WTC11 (cell line): ENCODE measurements at regions not wholly inside any gene's neighbourhood (a gene's known extent, or its start where the extent isn't known, plus 50 kb on each side); places are given as distances from the start of the nearest gene placed in this dataset.
A peak's percentile ranks its signal among the peaks of the same experiment; 100 is the strongest.

ENCODE experiments used
- ATAC-seq: fragments of 200-7000 bp; cut with Tn5 transposase; 2 replicates; pipeline ENCODE4 v1.10.0; 2021; ENCODE audit warnings: mild to moderate bottlenecking, moderate library complexity
- CTCF ChIA-PET: fragments of 300-600 bp; sonication (Branson Sonifier 250); formaldehyde crosslinking; loops from one replicate; lab custom pipeline; 2021; ENCODE audit warnings: antibody characterized with exemption; lab: Charles Lee
- POLR2A ChIA-PET: fragments of 350-600 bp; sonication (Branson Sonifier 250); formaldehyde crosslinking; loops from one replicate; lab custom pipeline; 2021; ENCODE audit warnings: antibody characterized with exemption; lab: Charles Lee
- DNase-seq: peaks from one replicate; pipeline ENCODE4 v3.0.0; 2021; ENCODE audit warnings: low spot score
- H3K27ac Mint-ChIP-seq: 2 replicates; pipeline ENCODE4 v1.8.0; 2021; ENCODE audit warnings: mixed read lengths
- H3K27me3 Mint-ChIP-seq: 2 replicates; pipeline ENCODE4 v1.8.0; 2021; ENCODE audit warnings: low read depth, mild to moderate bottlenecking, moderate library complexity, mixed read lengths
- H3K36me3 Mint-ChIP-seq: 2 replicates; pipeline ENCODE4 v1.8.0; 2021; ENCODE audit warnings: mixed read lengths
- H3K4me1 Mint-ChIP-seq: 2 replicates; pipeline ENCODE4 v1.8.0; 2022; ENCODE audit warnings: mixed read lengths
- H3K4me3 Mint-ChIP-seq: 2 replicates; pipeline ENCODE4 v1.8.0; 2021; ENCODE audit warnings: mild to moderate bottlenecking, moderate library complexity, mixed read lengths
- H3K9me3 Mint-ChIP-seq: 2 replicates; pipeline ENCODE4 v1.8.0; 2021; ENCODE audit warnings: mixed read lengths
- ATF1 ChIP-seq: sonication (generic); formaldehyde crosslinking; IDR thresholded peaks from 2 replicates; pipeline ENCODE4 v1.8.1; 2023; ENCODE audit warnings: mild to moderate bottlenecking, moderate library complexity, missing genetic modification reagents
- ELF4 ChIP-seq: sonication (generic); formaldehyde crosslinking; IDR thresholded peaks from 2 replicates; pipeline ENCODE4 v1.8.1; 2022; ENCODE audit warnings: low read depth, mild to moderate bottlenecking, moderate library complexity, missing genetic modification reagents
- FOXK1 ChIP-seq: sonication (generic); formaldehyde crosslinking; IDR thresholded peaks from 2 replicates; pipeline ENCODE4 v1.8.0; 2022; ENCODE audit warnings: mild to moderate bottlenecking, moderate library complexity, missing genetic modification reagents
- IRF2 ChIP-seq: sonication (generic); formaldehyde crosslinking; IDR thresholded peaks from 2 replicates; pipeline ENCODE4 v1.8.0; 2022; ENCODE audit warnings: low read depth, missing genetic modification reagents, borderline replicate concordance
- JAZF1 ChIP-seq: fragments of 250-450 bp; sonication (Bioruptor Pico); IDR thresholded peaks from 2 replicates; pipeline ENCODE4 v1.9.0; 2021; ENCODE audit warnings: moderate library complexity, mild to moderate bottlenecking, inconsistent platforms
- SP1 ChIP-seq: sonication (generic); formaldehyde crosslinking; conservative IDR thresholded peaks from 2 replicates; pipeline ENCODE4 v1.8.1; 2022; ENCODE audit warnings: missing genetic modification reagents
- TP53 ChIP-seq: sonication (generic); formaldehyde crosslinking; IDR thresholded peaks from 2 replicates; pipeline ENCODE4 v1.8.1; 2023; ENCODE audit warnings: mild to moderate bottlenecking, missing genetic modification reagents
- ZNF396 ChIP-seq: fragments of 250-450 bp; sonication (Bioruptor Pico); IDR thresholded peaks from 2 replicates; pipeline ENCODE4 v1.8.0; 2021; ENCODE audit warnings: mild to moderate bottlenecking, moderate library complexity, borderline replicate concordance
- TF ChIP-seq, protein P1 (sequence below): sonication (generic); formaldehyde crosslinking; IDR thresholded peaks from 2 replicates; pipeline ENCODE4 v1.8.0; 2023; ENCODE audit warnings: mild to moderate bottlenecking, missing genetic modification reagents
- TF ChIP-seq, protein P2 (sequence below): sonication (generic); formaldehyde crosslinking; IDR thresholded peaks from 2 replicates; pipeline ENCODE4 v1.8.0; 2022; ENCODE audit warnings: missing genetic modification reagents
- TF ChIP-seq, protein P3 (sequence below): sonication (generic); formaldehyde crosslinking; IDR thresholded peaks from 2 replicates; pipeline ENCODE4 v1.8.1; 2022; ENCODE audit warnings: low read depth, mild to moderate bottlenecking, moderate library complexity, missing genetic modification reagents, borderline replicate concordance
- TF ChIP-seq, protein P4 (sequence below): fragments of 250-450 bp; sonication (Bioruptor Pico); conservative IDR thresholded peaks from 2 replicates; pipeline ENCODE4 v1.9.0; 2021; ENCODE audit warnings: mild to moderate bottlenecking
- TF ChIP-seq, protein P5 (sequence below): sonication (generic); formaldehyde crosslinking; IDR thresholded peaks from 2 replicates; pipeline ENCODE4 v1.8.0; 2022; ENCODE audit warnings: mild to moderate bottlenecking, missing genetic modification reagents
- TF ChIP-seq, protein P6 (sequence below): sonication (generic); formaldehyde crosslinking; conservative IDR thresholded peaks from 2 replicates; pipeline ENCODE4 v1.8.1; 2023; ENCODE audit warnings: mild to moderate bottlenecking, low read depth, missing genetic modification reagents, moderate library complexity

DNA sequence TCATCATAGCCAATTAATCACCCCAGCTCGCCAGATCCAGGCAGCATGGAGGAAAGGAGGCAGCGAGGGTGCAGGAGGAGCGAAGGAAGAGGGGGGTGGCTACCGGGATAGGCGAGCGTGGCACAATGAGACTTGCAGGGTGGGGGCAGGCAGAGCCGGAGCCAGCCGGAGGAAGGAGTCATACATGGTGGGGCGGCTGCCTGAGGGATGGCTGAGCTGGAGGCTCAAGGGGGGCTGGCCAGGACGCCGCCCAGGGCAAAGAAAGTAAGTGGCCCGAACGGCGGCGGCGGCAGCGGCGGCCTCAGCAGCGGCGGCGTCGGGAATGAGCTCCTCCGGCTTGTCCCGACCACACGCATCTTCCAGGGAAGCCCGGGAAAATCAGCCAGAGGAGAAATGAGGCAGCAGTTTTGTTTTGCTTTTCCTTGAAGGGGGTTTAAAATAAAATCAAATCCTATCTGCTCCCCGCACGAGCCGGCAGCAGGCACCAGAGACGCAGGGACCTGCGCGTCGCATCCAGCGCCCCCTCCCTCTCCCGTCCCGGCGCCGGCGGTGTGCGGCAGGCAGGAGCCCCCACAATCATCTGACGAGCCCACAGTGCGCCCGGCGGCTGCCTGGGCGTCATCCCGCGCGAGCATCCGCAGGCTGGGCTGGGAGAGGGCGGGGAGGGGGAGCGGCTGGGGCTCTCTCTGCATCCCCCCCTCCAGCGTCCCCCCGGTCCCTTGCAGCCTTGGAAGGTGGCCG, 263.6 kb downstream of the CTTN start (continued):
- TF ChIP-seq TP53 (CRISPR knock-in tag) = no peak; the same call in 1 of the 2 replicates

DNA sequence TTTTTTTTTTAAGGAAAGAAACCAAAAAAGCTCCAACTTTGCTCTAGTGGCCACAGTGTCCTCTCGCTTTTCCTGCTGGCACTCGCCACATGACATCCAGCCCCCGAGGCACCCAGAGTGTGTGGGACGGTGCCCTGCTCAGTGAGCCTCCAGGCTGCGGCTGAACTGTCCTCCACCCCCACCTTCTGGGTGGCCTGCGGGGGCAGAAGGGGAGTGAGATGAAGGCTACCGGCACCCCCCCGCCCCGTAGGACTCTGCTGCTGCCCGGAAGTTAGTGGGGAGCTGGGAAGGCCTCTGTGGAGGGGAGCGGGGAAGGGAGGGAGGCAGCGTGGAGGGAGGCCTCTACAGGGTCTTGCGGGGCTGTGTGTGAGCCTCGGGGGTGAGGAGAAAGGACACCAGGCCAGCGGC, 264.4 kb downstream of the CTTN start:
- Mint-ChIP-seq H3K27me3 (peaks cover 3% of the 10 kb centered on the region; the same call in 1 of the 2 replicates), H3K4me3 (peak overlapping the region; percentile 52), H3K9me3 (no peaks in the 10 kb centered on the region)
- peak; percentile 38 for DNase-seq
- CTCF ChIA-PET = interaction anchor here (1.1 to 2.0 kb wide), 5 partner anchors 9 to 118 kb away, joined by 3 to 6 read pairs (median 5); no protein-coding TSS in a partner anchor
- POLR2A ChIA-PET = interaction anchor here (1.0 kb wide), 1 partner anchor 9 kb away, joined by 6 read pairs; no protein-coding TSS in a partner anchor
- TF ChIP-seq, protein P1, sequence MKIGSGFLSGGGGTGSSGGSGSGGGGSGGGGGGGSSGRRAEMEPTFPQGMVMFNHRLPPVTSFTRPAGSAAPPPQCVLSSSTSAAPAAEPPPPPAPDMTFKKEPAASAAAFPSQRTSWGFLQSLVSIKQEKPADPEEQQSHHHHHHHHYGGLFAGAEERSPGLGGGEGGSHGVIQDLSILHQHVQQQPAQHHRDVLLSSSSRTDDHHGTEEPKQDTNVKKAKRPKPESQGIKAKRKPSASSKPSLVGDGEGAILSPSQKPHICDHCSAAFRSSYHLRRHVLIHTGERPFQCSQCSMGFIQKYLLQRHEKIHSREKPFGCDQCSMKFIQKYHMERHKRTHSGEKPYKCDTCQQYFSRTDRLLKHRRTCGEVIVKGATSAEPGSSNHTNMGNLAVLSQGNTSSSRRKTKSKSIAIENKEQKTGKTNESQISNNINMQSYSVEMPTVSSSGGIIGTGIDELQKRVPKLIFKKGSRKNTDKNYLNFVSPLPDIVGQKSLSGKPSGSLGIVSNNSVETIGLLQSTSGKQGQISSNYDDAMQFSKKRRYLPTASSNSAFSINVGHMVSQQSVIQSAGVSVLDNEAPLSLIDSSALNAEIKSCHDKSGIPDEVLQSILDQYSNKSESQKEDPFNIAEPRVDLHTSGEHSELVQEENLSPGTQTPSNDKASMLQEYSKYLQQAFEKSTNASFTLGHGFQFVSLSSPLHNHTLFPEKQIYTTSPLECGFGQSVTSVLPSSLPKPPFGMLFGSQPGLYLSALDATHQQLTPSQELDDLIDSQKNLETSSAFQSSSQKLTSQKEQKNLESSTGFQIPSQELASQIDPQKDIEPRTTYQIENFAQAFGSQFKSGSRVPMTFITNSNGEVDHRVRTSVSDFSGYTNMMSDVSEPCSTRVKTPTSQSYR (CRISPR knock-in tag) = 0 out of 2 replicates have a peak, but pooled peaks have one; percentile 1
- TF ChIP-seq IRF2 (CRISPR knock-in tag) (no peak), SP1 (CRISPR knock-in tag) (0 out of 2 replicates have a peak, but pooled peaks have one; percentile 4)
- TF ChIP-seq, all 79 proteins: peak for 2
- no peak overlapping the region for H3K27ac Mint-ChIP-seq
- peaks cover 31% of the 10 kb centered on the region for H3K4me1 Mint-ChIP-seq
- ATAC-seq = peak; percentile 32
- peaks cover 17% of the 10 kb centered on the region for H3K36me3 Mint-ChIP-seq

DNA sequence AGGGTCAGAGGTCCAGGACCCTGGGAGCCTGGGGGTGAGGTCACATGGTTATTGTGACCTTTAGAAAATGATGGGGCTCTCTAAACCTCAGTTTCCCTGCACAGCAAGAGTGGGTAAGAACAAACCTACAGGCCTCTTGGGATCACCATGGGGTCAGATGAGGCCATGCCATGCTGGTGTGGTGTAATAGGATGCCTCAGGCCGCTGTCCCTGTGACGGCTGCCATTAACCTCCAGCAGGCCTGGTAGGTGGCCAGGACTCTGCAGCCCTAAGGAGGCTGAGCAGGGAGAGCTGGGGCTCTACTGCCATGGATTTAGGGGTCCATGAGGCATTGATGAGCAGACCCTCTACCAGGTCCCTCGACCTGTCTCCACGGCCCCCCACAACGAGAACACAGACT, 265.5 kb downstream of the CTTN start:
- Mint-ChIP-seq H3K4me1 (peaks cover 22% of the 10 kb centered on the region), H3K27me3 (peaks cover 3% of the 10 kb centered on the region; the same call in 1 of the 2 replicates), H3K4me3 (no peak overlapping the region), H3K9me3 (no peaks in the 10 kb centered on the region), H3K36me3 (peaks cover 20% of the 10 kb centered on the region), H3K27ac (no peak overlapping the region)
- TF ChIP-seq, protein P2, sequence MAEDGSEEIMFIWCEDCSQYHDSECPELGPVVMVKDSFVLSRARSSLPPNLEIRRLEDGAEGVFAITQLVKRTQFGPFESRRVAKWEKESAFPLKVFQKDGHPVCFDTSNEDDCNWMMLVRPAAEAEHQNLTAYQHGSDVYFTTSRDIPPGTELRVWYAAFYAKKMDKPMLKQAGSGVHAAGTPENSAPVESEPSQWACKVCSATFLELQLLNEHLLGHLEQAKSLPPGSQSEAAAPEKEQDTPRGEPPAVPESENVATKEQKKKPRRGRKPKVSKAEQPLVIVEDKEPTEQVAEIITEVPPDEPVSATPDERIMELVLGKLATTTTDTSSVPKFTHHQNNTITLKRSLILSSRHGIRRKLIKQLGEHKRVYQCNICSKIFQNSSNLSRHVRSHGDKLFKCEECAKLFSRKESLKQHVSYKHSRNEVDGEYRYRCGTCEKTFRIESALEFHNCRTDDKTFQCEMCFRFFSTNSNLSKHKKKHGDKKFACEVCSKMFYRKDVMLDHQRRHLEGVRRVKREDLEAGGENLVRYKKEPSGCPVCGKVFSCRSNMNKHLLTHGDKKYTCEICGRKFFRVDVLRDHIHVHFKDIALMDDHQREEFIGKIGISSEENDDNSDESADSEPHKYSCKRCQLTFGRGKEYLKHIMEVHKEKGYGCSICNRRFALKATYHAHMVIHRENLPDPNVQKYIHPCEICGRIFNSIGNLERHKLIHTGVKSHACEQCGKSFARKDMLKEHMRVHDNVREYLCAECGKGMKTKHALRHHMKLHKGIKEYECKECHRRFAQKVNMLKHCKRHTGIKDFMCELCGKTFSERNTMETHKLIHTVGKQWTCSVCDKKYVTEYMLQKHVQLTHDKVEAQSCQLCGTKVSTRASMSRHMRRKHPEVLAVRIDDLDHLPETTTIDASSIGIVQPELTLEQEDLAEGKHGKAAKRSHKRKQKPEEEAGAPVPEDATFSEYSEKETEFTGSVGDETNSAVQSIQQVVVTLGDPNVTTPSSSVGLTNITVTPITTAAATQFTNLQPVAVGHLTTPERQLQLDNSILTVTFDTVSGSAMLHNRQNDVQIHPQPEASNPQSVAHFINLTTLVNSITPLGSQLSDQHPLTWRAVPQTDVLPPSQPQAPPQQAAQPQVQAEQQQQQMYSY = no peak
- ATAC-seq (no peak), DNase-seq (no peak)
- CTCF ChIA-PET = no interaction called here
- POLR2A ChIA-PET = interaction anchor here (0.7 kb wide), 1 partner anchor 50 kb away, joined by 3 read pairs; no protein-coding TSS in a partner anchor

DNA sequence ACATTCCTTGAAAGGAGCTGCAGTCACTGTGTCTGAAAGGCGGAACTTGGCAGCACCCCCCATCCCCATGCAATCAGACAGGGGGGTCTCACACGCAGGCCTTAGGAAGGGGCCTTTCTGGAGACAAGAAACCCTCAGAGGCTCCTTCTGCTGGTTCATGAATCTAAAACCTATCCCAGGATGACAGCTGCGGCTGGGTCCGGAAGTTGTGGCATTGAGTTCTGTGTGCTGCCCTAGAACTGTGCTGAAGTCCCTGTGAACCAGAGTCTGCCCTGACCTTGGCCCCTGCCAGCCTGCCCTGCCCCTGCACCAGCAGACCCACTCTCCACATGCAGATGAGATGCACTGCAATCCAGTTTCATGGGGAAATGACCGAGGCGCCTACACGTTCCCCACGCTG, 268.0 kb downstream of the CTTN start:
- H3K9me3 Mint-ChIP-seq = no peaks in the 10 kb centered on the region
- peaks cover 31% of the 10 kb centered on the region for H3K4me1 Mint-ChIP-seq
- ATAC-seq = no peak
- H3K27me3 Mint-ChIP-seq = peaks cover 3% of the 10 kb centered on the region; the same call in 1 of the 2 replicates
- 0 out of 2 replicates have a peak overlapping the region, but pooled peaks have one; percentile 11 for H3K27ac Mint-ChIP-seq
- POLR2A ChIA-PET = no interaction called here
- no peak for DNase-seq
- peaks cover 7% of the 10 kb centered on the region; the same call in 1 of the 2 replicates for H3K36me3 Mint-ChIP-seq
- H3K4me3 Mint-ChIP-seq = no peak overlapping the region
- CTCF ChIA-PET = no interaction called here
- TF ChIP-seq IRF2 (CRISPR knock-in tag) = no peak
- no peak for TF ChIP-seq ELF4 (CRISPR knock-in tag)
- TF ChIP-seq, protein P3, sequence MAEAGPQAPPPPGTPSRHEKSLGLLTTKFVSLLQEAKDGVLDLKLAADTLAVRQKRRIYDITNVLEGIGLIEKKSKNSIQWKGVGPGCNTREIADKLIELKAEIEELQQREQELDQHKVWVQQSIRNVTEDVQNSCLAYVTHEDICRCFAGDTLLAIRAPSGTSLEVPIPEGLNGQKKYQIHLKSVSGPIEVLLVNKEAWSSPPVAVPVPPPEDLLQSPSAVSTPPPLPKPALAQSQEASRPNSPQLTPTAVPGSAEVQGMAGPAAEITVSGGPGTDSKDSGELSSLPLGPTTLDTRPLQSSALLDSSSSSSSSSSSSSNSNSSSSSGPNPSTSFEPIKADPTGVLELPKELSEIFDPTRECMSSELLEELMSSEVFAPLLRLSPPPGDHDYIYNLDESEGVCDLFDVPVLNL (CRISPR knock-in tag) = no peak
- TF ChIP-seq, protein P4, sequence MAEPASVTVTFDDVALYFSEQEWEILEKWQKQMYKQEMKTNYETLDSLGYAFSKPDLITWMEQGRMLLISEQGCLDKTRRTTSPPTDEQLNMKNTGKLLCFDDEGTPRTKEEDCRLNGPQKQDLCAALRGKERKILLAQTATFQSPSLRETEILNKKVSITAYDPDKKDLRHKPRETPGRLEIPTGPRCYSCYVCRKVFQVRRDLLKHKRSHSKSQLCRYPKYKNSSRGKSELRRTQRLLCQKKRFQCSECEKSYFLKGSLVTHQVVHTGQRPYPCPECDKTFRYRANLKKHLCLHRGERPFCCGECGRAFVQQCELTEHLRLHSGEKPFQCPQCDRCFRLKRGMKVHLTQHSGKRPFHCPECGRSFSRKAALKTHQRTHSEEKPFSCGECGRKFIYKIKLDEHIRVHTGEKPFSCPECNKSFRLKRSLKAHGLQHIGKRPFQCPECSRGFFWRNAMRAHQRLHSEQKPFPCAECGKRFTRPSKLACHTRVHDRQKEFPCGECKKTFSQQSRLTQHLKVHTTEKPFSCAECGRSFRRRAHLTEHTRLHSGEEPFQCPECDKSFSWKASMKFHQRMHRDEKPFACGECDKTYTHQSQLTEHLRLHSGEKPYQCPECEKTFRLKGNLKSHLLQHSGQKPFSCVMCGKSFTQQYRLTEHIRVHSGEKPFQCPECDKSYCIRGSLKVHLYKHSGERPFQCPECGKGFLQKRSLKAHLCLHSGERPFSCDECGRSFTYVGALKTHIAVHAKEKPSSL = no peak
- TF ChIP-seq ZNF396 = no peak
- TF ChIP-seq FOXK1 (CRISPR knock-in tag) = no peak
- TF ChIP-seq, protein P5, sequence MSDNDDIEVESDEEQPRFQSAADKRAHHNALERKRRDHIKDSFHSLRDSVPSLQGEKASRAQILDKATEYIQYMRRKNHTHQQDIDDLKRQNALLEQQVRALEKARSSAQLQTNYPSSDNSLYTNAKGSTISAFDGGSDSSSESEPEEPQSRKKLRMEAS (CRISPR knock-in tag) = no peak
- TF ChIP-seq, protein P6, sequence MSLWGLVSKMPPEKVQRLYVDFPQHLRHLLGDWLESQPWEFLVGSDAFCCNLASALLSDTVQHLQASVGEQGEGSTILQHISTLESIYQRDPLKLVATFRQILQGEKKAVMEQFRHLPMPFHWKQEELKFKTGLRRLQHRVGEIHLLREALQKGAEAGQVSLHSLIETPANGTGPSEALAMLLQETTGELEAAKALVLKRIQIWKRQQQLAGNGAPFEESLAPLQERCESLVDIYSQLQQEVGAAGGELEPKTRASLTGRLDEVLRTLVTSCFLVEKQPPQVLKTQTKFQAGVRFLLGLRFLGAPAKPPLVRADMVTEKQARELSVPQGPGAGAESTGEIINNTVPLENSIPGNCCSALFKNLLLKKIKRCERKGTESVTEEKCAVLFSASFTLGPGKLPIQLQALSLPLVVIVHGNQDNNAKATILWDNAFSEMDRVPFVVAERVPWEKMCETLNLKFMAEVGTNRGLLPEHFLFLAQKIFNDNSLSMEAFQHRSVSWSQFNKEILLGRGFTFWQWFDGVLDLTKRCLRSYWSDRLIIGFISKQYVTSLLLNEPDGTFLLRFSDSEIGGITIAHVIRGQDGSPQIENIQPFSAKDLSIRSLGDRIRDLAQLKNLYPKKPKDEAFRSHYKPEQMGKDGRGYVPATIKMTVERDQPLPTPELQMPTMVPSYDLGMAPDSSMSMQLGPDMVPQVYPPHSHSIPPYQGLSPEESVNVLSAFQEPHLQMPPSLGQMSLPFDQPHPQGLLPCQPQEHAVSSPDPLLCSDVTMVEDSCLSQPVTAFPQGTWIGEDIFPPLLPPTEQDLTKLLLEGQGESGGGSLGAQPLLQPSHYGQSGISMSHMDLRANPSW (CRISPR knock-in tag) = no peak
- no peak for TF ChIP-seq ATF1
- TF ChIP-seq JAZF1 (CRISPR knock-in tag) = no peak
